Hematopoietic multipotent progenitor cell (in vitro differentiated cells): ENCODE measurements at regions not wholly inside any gene's neighbourhood (a gene's known extent, or its start where the extent isn't known, plus 50 kb on each side); places are given as distances from the start of the nearest gene placed in this dataset.
"Not testable (repeated sequence)": the region's sequence is repeated elsewhere in the genome, so short reads cannot be mapped to it uniquely, and the experiment has no call there.

Experiments used
- DNase-seq, 3 donors: peaks; one replicate each; pipeline ENCODE4 v3.0.0-alpha.2; 2011 to 2015; ENCODE audit warnings: low read depth in 2 of 3, low spot score in 2 of 3

- no peak for DNase-seq
Measured at GRCh38 chr13:97719736-97720135, 233.7 kb upstream of the IPO5 start.

- DNase-seq, result no peak
Measured at GRCh38 chr13:97720896-97721295, 232.6 kb upstream of the IPO5 start.

DNA sequence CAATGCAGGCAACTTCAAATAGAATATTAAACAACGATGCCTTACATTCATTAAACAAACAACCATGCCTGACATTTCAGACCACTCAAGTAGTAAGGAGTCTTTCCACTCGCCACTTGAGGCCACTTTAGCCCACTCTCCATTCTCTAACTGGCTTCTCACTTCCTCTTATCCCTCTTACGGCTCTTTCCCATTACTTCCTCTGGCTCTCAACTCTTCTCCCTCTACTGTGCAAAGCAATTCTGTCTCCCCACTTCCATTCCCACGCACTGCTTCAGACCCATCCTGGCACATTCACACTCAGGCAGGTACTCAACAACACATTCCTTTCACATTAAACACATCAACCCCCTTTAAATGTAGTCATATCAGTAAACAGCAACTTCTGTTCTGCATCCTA lies 229.8 kb upstream of the IPO5 start:
- DNase-seq, result no peak

DNA sequence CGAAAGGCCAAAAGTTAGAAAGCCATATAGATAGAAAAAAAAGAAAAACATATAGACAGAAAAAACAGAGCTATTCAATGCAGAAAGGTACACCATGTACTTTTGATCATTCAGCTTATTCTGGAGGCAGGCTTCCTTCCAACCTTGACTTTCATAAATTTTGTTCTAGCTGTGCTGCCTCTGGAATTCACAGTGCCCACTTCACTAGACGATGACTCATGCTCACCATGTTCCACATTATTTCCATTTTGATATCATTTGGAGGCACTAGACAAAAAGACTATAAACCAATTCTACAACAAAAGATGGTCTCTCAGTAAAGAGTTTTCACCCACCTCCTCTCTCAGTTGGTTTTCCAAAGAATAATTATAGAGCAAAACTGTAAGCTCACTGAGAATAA lies 229.0 kb upstream of the IPO5 start:
- no peak for DNase-seq

DNA sequence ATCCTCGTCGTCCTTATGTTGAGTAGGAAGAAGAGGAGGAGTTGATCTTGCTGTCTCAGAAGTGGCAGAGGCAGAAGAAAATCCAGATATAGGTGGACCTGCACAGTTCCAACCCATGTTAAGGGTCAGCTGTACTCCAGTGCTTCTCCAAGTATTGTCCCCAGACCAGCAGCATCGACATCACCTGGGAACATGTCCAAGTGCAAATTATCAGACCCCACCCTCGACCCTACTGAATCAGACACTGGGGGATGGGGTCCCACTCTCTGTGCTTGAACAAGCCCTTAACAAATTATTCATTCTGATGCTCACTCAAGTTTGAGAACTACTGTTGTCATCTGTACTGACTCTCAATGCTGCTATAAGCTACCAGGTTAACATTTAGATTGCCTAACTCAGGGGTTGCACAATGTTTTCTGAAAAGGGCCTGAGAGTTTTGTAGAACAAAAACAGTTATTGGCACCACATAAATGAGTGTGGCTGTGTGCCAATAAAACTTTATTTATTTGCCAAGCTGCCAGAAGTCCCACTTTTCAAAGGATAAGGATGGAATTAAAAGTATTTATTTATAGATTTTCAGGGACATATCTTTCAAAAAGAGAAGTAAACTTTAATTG lies 226.7 kb upstream of the IPO5 start:
- DNase-seq, result no peak

- DNase-seq, result no peak
Measured at GRCh38 chr13:97727991-97728390, 225.5 kb upstream of the IPO5 start.

GRCh38 chr13:97736436-97736835 lies 217.0 kb upstream of the IPO5 start:
- DNase-seq, result no peak

DNA sequence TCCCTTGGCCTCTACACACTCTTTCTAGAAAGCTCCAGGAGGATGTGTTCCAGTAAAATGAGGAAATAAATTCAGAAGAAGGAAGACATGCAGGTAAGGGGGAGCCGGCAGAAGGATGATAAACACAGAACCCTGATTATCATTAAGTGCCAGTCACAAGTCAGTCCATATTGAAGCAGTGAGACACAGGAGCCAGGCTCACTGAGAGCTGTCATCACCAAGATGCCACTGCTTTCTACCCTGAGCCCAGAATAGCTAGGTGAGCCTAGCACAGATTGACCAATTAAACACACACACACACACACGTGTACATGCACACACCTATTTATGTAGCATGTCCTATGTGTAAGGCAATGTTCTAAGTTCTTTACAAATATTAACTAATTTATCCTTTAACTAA lies 211.4 kb upstream of the IPO5 start:
- no peak for DNase-seq

DNA sequence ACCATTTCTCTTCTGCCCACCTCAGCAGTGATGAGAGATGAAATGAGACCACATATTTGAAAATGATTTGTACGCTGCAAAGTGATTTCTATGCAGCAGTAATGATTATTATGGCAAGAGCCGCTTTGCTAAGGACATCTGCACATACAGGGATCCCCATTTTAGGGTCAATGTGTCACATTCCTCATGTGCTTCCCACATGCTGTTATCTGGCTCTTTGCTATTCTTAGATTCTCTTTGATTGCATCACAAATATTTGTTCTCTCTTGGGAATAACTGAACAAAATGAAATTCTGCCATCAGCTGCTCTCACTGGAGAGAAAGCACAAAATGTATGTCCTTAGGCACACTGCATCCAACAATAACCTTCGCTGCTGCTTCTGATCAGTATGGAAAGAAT lies 209.5 kb upstream of the IPO5 start:
- no peak for DNase-seq

- no peak for DNase-seq
Measured at GRCh38 chr13:97746649-97747048, 206.8 kb upstream of the IPO5 start.

GRCh38 chr13:97749174-97749573 lies 204.3 kb upstream of the IPO5 start:
- DNase-seq, result no peak

GRCh38 chr13:97751477-97751876 lies 202.0 kb upstream of the IPO5 start:
- no peak for DNase-seq

DNA sequence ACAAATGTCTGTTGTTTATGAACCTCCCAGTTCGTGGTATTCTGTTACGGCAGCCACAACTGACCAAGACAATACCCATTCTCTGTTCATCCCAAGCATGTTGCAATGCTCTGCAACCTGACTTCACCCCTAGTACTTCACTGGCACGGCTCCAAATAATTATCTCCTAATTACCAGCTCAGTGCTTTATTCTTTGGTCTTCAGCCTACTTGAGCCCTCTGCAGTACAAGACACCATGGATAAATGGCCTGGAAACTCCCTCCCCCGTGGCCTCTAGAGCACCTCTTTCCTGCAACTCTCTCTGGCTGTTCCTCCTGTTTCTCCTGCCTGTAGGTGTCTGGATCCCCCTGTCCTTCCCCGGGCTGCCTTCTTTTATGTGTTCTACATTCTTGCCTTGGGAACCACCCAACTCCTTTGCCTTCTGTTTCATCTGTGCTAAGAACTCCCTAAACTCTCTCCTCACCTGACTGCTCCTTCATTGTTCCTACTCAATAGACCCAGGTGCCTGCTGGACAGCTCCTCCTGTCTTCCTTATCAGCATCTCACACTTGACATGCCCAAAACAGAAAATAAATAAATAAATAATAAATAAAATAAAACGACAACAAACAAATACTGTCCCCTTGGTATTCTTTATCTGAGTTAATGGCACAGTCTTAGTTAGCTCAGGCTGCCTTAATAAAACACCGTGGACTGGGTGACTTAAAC lies 200.4 kb upstream of the IPO5 start:
- DNase-seq, result no peak

DNA sequence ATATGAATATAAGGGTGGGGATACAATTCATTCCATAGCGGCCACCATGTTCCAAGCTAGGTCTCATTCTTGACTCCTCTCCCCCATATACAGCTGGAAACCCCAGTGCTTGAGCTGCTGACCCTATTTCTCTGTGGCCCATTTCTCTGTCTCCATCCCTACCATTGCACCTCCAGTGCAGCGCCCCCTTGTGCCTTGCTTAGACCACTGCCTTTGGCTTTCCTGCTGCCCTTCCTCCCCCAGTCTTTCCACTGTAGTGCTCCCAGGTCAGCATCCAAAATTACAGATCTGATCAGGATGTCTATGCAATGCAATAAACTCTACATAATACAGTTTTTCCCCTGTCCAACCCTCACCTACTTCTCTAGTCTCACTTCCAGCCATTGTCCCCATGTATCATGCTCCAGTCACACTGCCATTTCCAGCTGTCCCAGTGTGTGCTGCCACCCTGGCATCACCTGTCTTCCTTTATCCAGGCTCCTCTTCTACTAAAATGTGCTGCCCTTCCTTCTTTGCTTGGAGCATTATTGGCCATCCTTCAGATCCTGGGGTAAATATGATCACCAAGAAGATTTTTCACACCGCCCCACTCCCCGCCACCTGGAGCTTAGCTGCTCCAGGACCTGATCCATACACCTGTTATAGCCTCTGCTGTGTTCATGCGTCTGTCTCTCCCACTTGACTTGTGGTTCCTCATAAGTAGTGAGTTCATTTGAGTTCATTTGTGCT lies 199.4 kb upstream of the IPO5 start:
- no peak for DNase-seq

- no peak for DNase-seq
Measured at GRCh38 chr13:97757807-97758206, 195.7 kb upstream of the IPO5 start.

DNA sequence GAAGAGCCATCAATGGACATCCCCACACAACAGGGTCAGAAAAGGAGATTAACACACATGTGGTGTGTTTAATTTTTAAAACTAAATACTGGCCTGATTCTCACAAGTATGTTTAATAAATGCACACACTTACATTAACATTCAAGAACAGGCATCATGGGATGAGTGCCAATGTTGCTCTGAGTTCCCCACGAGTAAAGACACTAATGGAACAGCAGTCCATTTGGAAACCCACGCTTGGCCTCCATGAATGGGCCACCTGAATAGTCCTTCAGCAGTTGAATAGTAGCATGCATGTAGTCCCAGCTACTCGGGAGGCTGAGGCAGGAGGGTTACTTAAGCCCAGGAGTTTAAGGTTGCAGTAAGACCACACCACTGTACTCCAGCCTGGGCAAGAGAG lies 195.2 kb upstream of the IPO5 start:
- DNase-seq, result no peak

GRCh38 chr13:97761796-97762540 lies 191.5 kb upstream of the IPO5 start:
- no peak for DNase-seq

- no peak for DNase-seq
Measured at GRCh38 chr13:97766749-97767148, 186.7 kb upstream of the IPO5 start.

DNA sequence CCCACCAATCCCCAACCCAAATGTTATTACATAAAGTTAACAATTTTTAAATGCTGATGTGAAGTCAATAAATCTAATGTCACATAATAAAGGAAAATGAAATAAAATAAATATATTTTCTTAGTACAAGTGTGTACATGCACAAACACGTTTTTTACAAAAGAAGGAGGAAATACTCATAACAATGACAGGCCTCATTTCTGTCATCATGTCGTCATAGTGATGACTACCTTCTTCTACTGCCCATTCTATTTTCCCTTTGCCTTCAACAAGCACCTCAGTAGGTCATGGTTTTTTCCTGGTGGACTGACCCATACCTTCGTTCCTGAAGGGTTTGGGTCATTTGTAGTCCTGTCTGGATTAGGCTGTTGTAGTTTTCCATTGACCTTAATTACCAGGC lies 185.3 kb upstream of the IPO5 start:
- DNase-seq, result no peak

- not testable (repeated sequence) for DNase-seq
Measured at GRCh38 chr13:97770231-97770630, 183.2 kb upstream of the IPO5 start.

DNA sequence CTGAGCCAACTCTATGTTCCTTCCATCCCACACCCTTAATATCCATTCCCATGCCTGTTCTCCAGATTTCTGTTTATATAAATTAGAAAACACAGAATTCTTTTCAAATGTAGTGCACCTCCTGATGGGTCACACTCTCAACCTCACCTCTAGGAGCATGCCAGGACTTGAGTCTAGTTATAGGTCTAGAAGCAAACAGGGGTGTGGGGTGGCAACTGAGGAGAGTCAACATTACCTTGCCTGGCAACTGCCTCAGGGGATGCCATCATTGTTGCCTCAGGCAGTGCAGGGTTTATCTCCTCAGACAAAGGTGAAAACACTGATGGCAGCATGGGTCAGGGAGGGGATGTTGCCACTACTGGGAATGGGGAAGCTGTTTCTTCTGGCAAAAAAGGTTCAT lies 181.0 kb upstream of the IPO5 start:
- not testable (repeated sequence) for DNase-seq
